Fibroblast of peridontal ligament (primary cell): ENCODE measurements at regions not wholly inside any gene's neighbourhood (a gene's known extent, or its start where the extent isn't known, plus 50 kb on each side); places are given as distances from the start of the nearest gene placed in this dataset.

Experiments
- DNase-seq: peaks from one replicate; pipeline ENCODE4 v3.0.0-alpha.2; 2010; ENCODE audit errors: extremely low read depth

DNA sequence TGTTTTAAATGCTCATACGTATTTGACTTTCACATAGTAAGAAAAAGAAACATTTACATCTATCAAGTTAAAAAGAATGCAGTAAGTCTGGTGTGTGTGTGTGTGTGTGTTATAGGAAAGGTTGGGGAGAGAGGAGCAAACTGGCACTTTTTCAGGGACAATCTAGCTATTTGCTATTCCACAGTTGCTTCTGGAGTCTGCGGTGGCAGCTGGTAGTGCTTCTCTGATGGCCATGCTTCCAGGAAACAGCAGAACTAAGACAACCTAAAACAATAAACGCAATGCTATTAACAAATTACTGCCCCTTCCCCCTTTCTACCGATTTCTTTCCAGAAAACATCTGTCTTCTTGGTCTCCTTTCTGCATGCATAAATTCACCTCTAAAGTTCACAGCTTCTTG is 70.0 kb upstream of the CDH10 start:
- no peak for DNase-seq

GRCh38 chr5:24712947-24713346 is 68.2 kb upstream of the CDH10 start:
- DNase-seq, result no peak

- no peak for DNase-seq
Measured at GRCh38 chr5:24712047-24712446, 67.3 kb upstream of the CDH10 start.

- DNase-seq, result no peak
Measured at GRCh38 chr5:24703934-24704333, 59.2 kb upstream of the CDH10 start.
